GM12891 (cell line): ENCODE measurements at regions not wholly inside any gene's neighbourhood (a gene's known extent, or its start where the extent isn't known, plus 50 kb on each side); places are given as distances from the start of the nearest gene placed in this dataset.
"Not testable (repeated sequence)": the region's sequence is repeated elsewhere in the genome, so short reads cannot be mapped to it uniquely, and the experiment has no call there.

Source experiments
- DNase-seq: peaks from one replicate; pipeline ENCODE4 v3.0.0; 2011; ENCODE audit warnings: low spot score; ENCODE audit not compliant: insufficient read length
- FAIRE-seq: peaks from 2 replicates; lab custom pipeline; 2011; peaks lifted over from hg19 to GRCh38; lab: Jason Lieb, UNC
- PAX5 ChIP-seq: IDR thresholded peaks from 2 replicates; pipeline ENCODE4 v1.6.1; 2011; ENCODE audit warnings: low read length, moderate library complexity, mild to moderate bottlenecking; ENCODE audit not compliant: insufficient read depth, severe bottlenecking
- POLR2A ChIP-seq: IDR thresholded peaks from 2 replicates; pipeline ENCODE4 v1.6.1; 2011; ENCODE audit warnings: low read depth, low read length, control low read depth
- POLR2AphosphoS5 ChIP-seq: IDR thresholded peaks from 2 replicates; pipeline ENCODE4 v1.6.1; 2011; ENCODE audit warnings: low read depth, low read length, control low read depth
- POU2F2 ChIP-seq: IDR thresholded peaks from 2 replicates; pipeline ENCODE4 v1.6.1; 2011; ENCODE audit warnings: low read depth, mild to moderate bottlenecking, control low read depth, low read length, moderate library complexity
- SPI1 ChIP-seq: IDR thresholded peaks from 2 replicates; pipeline ENCODE4 v1.6.1; 2011; ENCODE audit warnings: low read depth, low read length, control low read depth
- TAF1 ChIP-seq: IDR thresholded peaks from 2 replicates; pipeline ENCODE4 v1.6.1; 2011; ENCODE audit warnings: low read depth, low read length, control low read depth

- TF ChIP-seq PAX5 = no peak
- no peak for TF ChIP-seq POLR2AphosphoS5
- no peak for TF ChIP-seq TAF1
- no peak for TF ChIP-seq SPI1
- no peak for TF ChIP-seq POU2F2
- no peak for TF ChIP-seq POLR2A
- no peak for DNase-seq
- no peak for FAIRE-seq
Observed at GRCh38 chr10:20535897-20536881, 360.9 kb downstream of the NEBL start.

GRCh38 chr10:20531241-20531883 lies 365.7 kb downstream of the NEBL start:
- not testable (repeated sequence) for DNase-seq, FAIRE-seq

- TF ChIP-seq SPI1 = no peak
- FAIRE-seq = no peak
Observed at GRCh38 chr10:20521186-20521585, 375.9 kb downstream of the NEBL start.

GRCh38 chr10:20515654-20516053 lies 381.5 kb downstream of the NEBL start:
- FAIRE-seq = no peak
- TF ChIP-seq POLR2AphosphoS5 (no peak), POLR2A (no peak), SPI1 (no peak), POU2F2 (no peak), PAX5 (no peak)

More at GRCh38 chr10:20521186-20521585, 375.9 kb downstream of the NEBL start:
- DNase-seq = no peak

GRCh38 chr10:20512631-20513030 lies 384.5 kb downstream of the NEBL start:
- DNase-seq (no peak), FAIRE-seq (no peak)
- TF ChIP-seq POU2F2 = no peak

More at GRCh38 chr10:20515654-20516053, 381.5 kb downstream of the NEBL start:
- DNase-seq = no peak

- FAIRE-seq (no peak), DNase-seq (no peak)
- no peak for TF ChIP-seq TAF1
- no peak for TF ChIP-seq POU2F2
- TF ChIP-seq SPI1 = no peak
- TF ChIP-seq PAX5 = no peak
- TF ChIP-seq POLR2A = no peak
- TF ChIP-seq POLR2AphosphoS5 = no peak
Observed at GRCh38 chr10:20508921-20509320, 388.2 kb downstream of the NEBL start.

- DNase-seq = no peak
- no peak for FAIRE-seq
- TF ChIP-seq POLR2AphosphoS5 = no peak
- TF ChIP-seq TAF1 = no peak
- no peak for TF ChIP-seq PAX5
- no peak for TF ChIP-seq POU2F2
- no peak for TF ChIP-seq SPI1
- no peak for TF ChIP-seq POLR2A
Observed at GRCh38 chr10:20502903-20503585, 394.1 kb downstream of the NEBL start.

- DNase-seq (no peak), FAIRE-seq (no peak)
Observed at GRCh38 chr10:20494474-20494873, 402.6 kb downstream of the NEBL start.

GRCh38 chr10:20492447-20492846 lies 404.7 kb downstream of the NEBL start:
- TF ChIP-seq POLR2A = no peak
- no peak for TF ChIP-seq POU2F2
- no peak for TF ChIP-seq PAX5
- no peak for TF ChIP-seq POLR2AphosphoS5
- TF ChIP-seq TAF1 = no peak
- no peak for TF ChIP-seq SPI1
- DNase-seq = no peak
- no peak for FAIRE-seq

More at GRCh38 chr10:20494474-20494873, 402.6 kb downstream of the NEBL start:
- no peak for TF ChIP-seq SPI1
- TF ChIP-seq POLR2AphosphoS5 = no peak
- TF ChIP-seq PAX5 = no peak
- TF ChIP-seq POU2F2 = no peak
- TF ChIP-seq TAF1 = no peak
- no peak for TF ChIP-seq POLR2A

GRCh38 chr10:20489961-20490360 lies 407.1 kb downstream of the NEBL start:
- FAIRE-seq (no peak), DNase-seq (no peak)
- TF ChIP-seq POLR2A (no peak), POU2F2 (no peak), POLR2AphosphoS5 (no peak), SPI1 (no peak), TAF1 (no peak), PAX5 (no peak)
